ENCODE measurements at regions not wholly inside any gene's neighbourhood (a gene's known extent, or its start where the extent isn't known, plus 50 kb on each side); places are given as distances from the start of the nearest gene placed in this dataset.

- TF ChIP-seq CTCF (IDR thresholded peaks at IDR 0.05; ENCODE audit: control insufficient read depth, insufficient read depth, low read depth, low read length, missing control alignments) = no peak
- no peak overlapping the region for H3K4me3 ChIP-seq (ENCODE audit: control insufficient read depth, low read depth, low read length)
- no peak for DNase-seq (ENCODE audit: low read depth)
Measured at GRCh38 chr2:180709392-180710145, 270.8 kb upstream of the UBE2E3 start.

GRCh38 chr2:180707884-180708205, 272.6 kb upstream of the UBE2E3 start:
- no peak overlapping the region for H3K4me3 ChIP-seq (ENCODE audit: control insufficient read depth, low read depth, low read length)
- peak; percentile 80 for DNase-seq (ENCODE audit: low read depth)
- no peak for TF ChIP-seq CTCF (IDR thresholded peaks at IDR 0.05; ENCODE audit: control insufficient read depth, insufficient read depth, low read depth, low read length, missing control alignments)

- no peak for TF ChIP-seq CTCF (IDR thresholded peaks at IDR 0.05; ENCODE audit: control insufficient read depth, insufficient read depth, low read depth, low read length, missing control alignments)
- no peak for DNase-seq (ENCODE audit: low read depth)
- no peak overlapping the region for H3K4me3 ChIP-seq (ENCODE audit: control insufficient read depth, low read depth, low read length)
Measured at GRCh38 chr2:180707175-180707883, 273.1 kb upstream of the UBE2E3 start.

- no peak overlapping the region for H3K4me3 ChIP-seq (ENCODE audit: control insufficient read depth, low read depth, low read length)
- no peak for DNase-seq (ENCODE audit: low read depth)
- TF ChIP-seq CTCF (IDR thresholded peaks at IDR 0.05; ENCODE audit: control insufficient read depth, insufficient read depth, low read depth, low read length, missing control alignments) = no peak
Measured at GRCh38 chr2:180706694-180707093, 273.7 kb upstream of the UBE2E3 start.

- no peak for TF ChIP-seq CTCF (IDR thresholded peaks at IDR 0.05; ENCODE audit: control insufficient read depth, insufficient read depth, low read depth, low read length, missing control alignments)
- no peak overlapping the region for H3K4me3 ChIP-seq (ENCODE audit: control insufficient read depth, low read depth, low read length)
- DNase-seq (ENCODE audit: low read depth) = no peak
Measured at GRCh38 chr2:180705551-180705950, 274.9 kb upstream of the UBE2E3 start.

- no peak for DNase-seq (ENCODE audit: low read depth)
- TF ChIP-seq CTCF (IDR thresholded peaks at IDR 0.05; ENCODE audit: control insufficient read depth, insufficient read depth, low read depth, low read length, missing control alignments) = no peak
- no peak overlapping the region for H3K4me3 ChIP-seq (ENCODE audit: control insufficient read depth, low read depth, low read length)
Measured at GRCh38 chr2:180705122-180705521, 275.3 kb upstream of the UBE2E3 start.
